Astrocyte (in vitro differentiated cells and primary cell): ENCODE measurements at regions not wholly inside any gene's neighbourhood (a gene's known extent, or its start where the extent isn't known, plus 50 kb on each side); places are given as distances from the start of the nearest gene placed in this dataset.

Source experiments
- DNase-seq: peaks from one replicate; pipeline ENCODE4 v3.0.0-alpha.2; 2010; ENCODE audit warnings: low read depth
- FAIRE-seq: peaks from 2 replicates; lab custom pipeline; 2011; peaks lifted over from hg19 to GRCh38; lab: Jason Lieb, UNC
- H2AFZ ChIP-seq: 2 replicates; pipeline ENCODE4 v1.6.0; 2012; ENCODE audit warnings: low read depth, low read length, inconsistent platforms
- H3K27ac ChIP-seq: 2 replicates; pipeline ENCODE4 v1.5.1; 2011; ENCODE audit warnings: low read depth, low read length, inconsistent platforms
- H3K27me3 ChIP-seq: 2 replicates; pipeline ENCODE4 v1.6.0; 2011; ENCODE audit warnings: low read length, inconsistent platforms; ENCODE audit not compliant: insufficient read depth
- H3K36me3 ChIP-seq: 2 replicates; pipeline ENCODE4 v1.5.1; 2011; ENCODE audit warnings: low read length, inconsistent platforms; ENCODE audit not compliant: insufficient read depth
- H3K4me1 ChIP-seq: 2 replicates; pipeline ENCODE4 v1.5.1; 2011; ENCODE audit warnings: low read length, inconsistent platforms; ENCODE audit not compliant: insufficient read depth
- H3K4me2 ChIP-seq: 2 replicates; pipeline ENCODE4 v1.6.0; 2012; ENCODE audit warnings: low read length, inconsistent platforms
- H3K4me3 ChIP-seq: 2 replicates; pipeline ENCODE4 v1.5.1; 2011; ENCODE audit warnings: low read depth, mild to moderate bottlenecking, low read length, inconsistent platforms; ENCODE audit not compliant: insufficient read depth
- H3K79me2 ChIP-seq: 2 replicates; pipeline ENCODE4 v1.6.0; 2012; ENCODE audit warnings: mild to moderate bottlenecking, low read length, inconsistent platforms; ENCODE audit not compliant: insufficient read depth
- H3K9ac ChIP-seq: 2 replicates; pipeline ENCODE4 v1.6.0; 2012; ENCODE audit warnings: mild to moderate bottlenecking, low read length, inconsistent platforms
- H3K9me3 ChIP-seq: 2 replicates; pipeline ENCODE4 v1.5.1; 2012; ENCODE audit warnings: low read depth, mild to moderate bottlenecking, low read length, inconsistent platforms; ENCODE audit not compliant: insufficient read depth
- H4K20me1 ChIP-seq: 2 replicates; pipeline ENCODE4 v1.6.0; 2012; ENCODE audit warnings: low read length, inconsistent platforms; ENCODE audit not compliant: insufficient read depth
- H3K27ac Mint-ChIP-seq: one replicate; pipeline ENCODE4 v1.8.0; 2021; ENCODE audit warnings: mild to moderate bottlenecking, mixed read lengths; ENCODE audit not compliant: unreplicated experiment
- H3K27me3 Mint-ChIP-seq: one replicate; pipeline ENCODE4 v1.8.0; 2021; ENCODE audit warnings: low read depth, mixed read lengths; ENCODE audit not compliant: unreplicated experiment
- H3K36me3 Mint-ChIP-seq: one replicate; pipeline ENCODE4 v1.8.0; 2021; ENCODE audit warnings: low read depth, mixed read lengths; ENCODE audit not compliant: unreplicated experiment
- H3K4me1 Mint-ChIP-seq: one replicate; pipeline ENCODE4 v1.8.0; 2021; ENCODE audit warnings: low read depth, mixed read lengths; ENCODE audit not compliant: unreplicated experiment
- H3K4me3 Mint-ChIP-seq: one replicate; pipeline ENCODE4 v1.8.0; 2021; ENCODE audit warnings: mild to moderate bottlenecking, moderate library complexity, mixed read lengths; ENCODE audit not compliant: unreplicated experiment
- H3K9me3 Mint-ChIP-seq: one replicate; pipeline ENCODE4 v1.8.0; 2021; ENCODE audit warnings: mild to moderate bottlenecking, mixed read lengths; ENCODE audit not compliant: unreplicated experiment
- EZH2 ChIP-seq: IDR thresholded peaks from 2 replicates; pipeline ENCODE4 v1.6.1; 2012; ENCODE audit warnings: mild to moderate bottlenecking, low read length, inconsistent platforms; ENCODE audit not compliant: insufficient read depth
- TF ChIP-seq, protein P1 (sequence below): IDR thresholded peaks from 2 replicates; pipeline ENCODE4 v1.5.1; 2011; ENCODE audit warnings: low read depth, mild to moderate bottlenecking, inconsistent platforms, low read length, moderate library complexity; ENCODE audit not compliant: insufficient read depth

DNA sequence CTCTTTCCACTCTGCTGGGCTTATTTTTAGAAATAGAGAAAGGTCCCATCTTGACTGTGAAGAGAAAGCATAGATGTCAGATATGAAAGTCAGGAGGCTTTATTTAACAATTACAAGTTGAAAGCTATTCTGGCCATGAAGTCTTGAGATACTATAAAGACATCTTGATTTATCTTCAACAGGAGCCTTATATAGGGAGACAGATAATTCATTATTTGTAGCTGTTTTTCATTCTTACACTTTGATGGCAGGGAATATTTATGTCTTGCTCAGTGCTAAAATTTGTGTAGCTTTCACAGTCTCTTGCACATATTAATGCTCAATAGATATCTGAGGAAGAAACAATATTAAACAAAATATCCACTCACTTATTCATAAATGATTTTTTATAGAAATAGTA, 248.8 kb downstream of the C3orf38 start:
- H3K79me2 ChIP-seq: no peaks in the 10 kb centered on the region
- Mint-ChIP-seq H3K4me1 (no peaks in the 10 kb centered on the region), H3K9me3 (no peaks in the 10 kb centered on the region), H3K27ac (no peak overlapping the region), H3K36me3 (no peaks in the 10 kb centered on the region), H3K4me3 (no peak overlapping the region), H3K27me3 (no peaks in the 10 kb centered on the region)
- TF ChIP-seq, protein P1, sequence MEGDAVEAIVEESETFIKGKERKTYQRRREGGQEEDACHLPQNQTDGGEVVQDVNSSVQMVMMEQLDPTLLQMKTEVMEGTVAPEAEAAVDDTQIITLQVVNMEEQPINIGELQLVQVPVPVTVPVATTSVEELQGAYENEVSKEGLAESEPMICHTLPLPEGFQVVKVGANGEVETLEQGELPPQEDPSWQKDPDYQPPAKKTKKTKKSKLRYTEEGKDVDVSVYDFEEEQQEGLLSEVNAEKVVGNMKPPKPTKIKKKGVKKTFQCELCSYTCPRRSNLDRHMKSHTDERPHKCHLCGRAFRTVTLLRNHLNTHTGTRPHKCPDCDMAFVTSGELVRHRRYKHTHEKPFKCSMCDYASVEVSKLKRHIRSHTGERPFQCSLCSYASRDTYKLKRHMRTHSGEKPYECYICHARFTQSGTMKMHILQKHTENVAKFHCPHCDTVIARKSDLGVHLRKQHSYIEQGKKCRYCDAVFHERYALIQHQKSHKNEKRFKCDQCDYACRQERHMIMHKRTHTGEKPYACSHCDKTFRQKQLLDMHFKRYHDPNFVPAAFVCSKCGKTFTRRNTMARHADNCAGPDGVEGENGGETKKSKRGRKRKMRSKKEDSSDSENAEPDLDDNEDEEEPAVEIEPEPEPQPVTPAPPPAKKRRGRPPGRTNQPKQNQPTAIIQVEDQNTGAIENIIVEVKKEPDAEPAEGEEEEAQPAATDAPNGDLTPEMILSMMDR: no peak
- no peak for TF ChIP-seq EZH2
- DNase-seq (no peak), FAIRE-seq (no peak)
- no peak overlapping the region for H3K9ac ChIP-seq
- H3K4me1 ChIP-seq: no peaks in the 10 kb centered on the region
- H3K9me3 ChIP-seq: no peaks in the 10 kb centered on the region
- H3K27me3 ChIP-seq: no peaks in the 10 kb centered on the region
- no peak overlapping the region for H3K4me3 ChIP-seq
- H3K27ac ChIP-seq: no peak overlapping the region
- no peak overlapping the region for H2AFZ ChIP-seq
- H3K4me2 ChIP-seq: no peak overlapping the region
- no peaks in the 10 kb centered on the region for H4K20me1 ChIP-seq
- H3K36me3 ChIP-seq: no peaks in the 10 kb centered on the region

DNA sequence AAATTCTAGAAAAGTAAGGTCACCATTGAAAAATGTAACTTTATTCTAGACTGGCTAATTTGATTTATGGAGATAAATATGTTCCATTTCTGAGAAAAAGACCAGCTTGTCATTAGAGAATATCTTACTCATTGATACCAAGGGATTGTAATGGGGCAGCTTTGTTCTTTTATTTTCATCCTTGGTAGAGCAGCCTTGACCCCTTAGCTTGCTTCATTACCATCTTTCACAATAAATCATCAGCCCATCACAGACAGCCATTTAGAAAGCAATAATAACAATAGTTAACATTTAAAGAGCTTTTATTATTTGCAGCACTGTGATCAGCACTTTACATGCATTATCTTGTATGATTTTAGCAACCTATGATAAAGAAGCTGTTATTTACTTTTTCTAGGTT, 253.6 kb downstream of the C3orf38 start:
- Mint-ChIP-seq H3K36me3 (no peaks in the 10 kb centered on the region), H3K27ac (no peak overlapping the region), H3K4me1 (no peaks in the 10 kb centered on the region), H3K9me3 (no peaks in the 10 kb centered on the region), H3K27me3 (no peaks in the 10 kb centered on the region), H3K4me3 (no peak overlapping the region)
- Histone ChIP-seq H3K4me2 (no peak overlapping the region), H3K27me3 (no peaks in the 10 kb centered on the region), H3K9me3 (no peaks in the 10 kb centered on the region), H4K20me1 (no peaks in the 10 kb centered on the region), H3K36me3 (no peaks in the 10 kb centered on the region), H2AFZ (no peak overlapping the region), H3K4me3 (no peak overlapping the region), H3K79me2 (no peaks in the 10 kb centered on the region), H3K4me1 (no peaks in the 10 kb centered on the region), H3K27ac (no peak overlapping the region), H3K9ac (no peak overlapping the region)
- DNase-seq (no peak), FAIRE-seq (no peak)
- no peak for TF ChIP-seq EZH2
- TF ChIP-seq, protein P1: no peak

DNA sequence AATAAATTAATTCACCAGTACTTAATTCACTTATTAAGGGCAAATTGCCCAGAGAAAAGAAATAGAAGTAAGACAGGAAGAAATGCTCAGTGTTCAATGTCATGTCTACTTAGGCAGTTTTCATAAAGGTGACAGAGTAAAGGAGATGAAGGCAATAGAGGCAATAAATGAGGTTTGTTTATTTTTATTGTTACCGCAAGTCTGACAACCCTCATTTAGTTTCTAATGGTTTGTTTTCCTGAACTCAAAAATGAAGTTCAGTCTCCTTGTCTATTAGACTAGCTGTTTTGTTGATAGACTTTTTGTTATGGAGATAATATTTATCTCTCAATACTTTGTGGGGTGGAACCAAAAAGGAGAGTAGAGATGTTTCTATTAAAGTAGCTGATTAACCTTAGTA, 258.3 kb downstream of the C3orf38 start:
- no peaks in the 10 kb centered on the region for H3K9me3 Mint-ChIP-seq
- no peaks in the 10 kb centered on the region for H3K36me3 ChIP-seq
- H3K27me3 ChIP-seq: no peaks in the 10 kb centered on the region
- no peak overlapping the region for H3K27ac Mint-ChIP-seq
- no peaks in the 10 kb centered on the region for H3K9me3 ChIP-seq
- H3K4me1 Mint-ChIP-seq: peaks cover 2% of the 10 kb centered on the region
- no peak overlapping the region for H3K4me2 ChIP-seq
- H3K4me3 ChIP-seq: no peak overlapping the region
- H3K27me3 Mint-ChIP-seq: no peaks in the 10 kb centered on the region
- TF ChIP-seq, protein P1: no peak
- TF ChIP-seq EZH2: no peak
- H4K20me1 ChIP-seq: no peaks in the 10 kb centered on the region
- H3K4me1 ChIP-seq: no peaks in the 10 kb centered on the region
- H3K4me3 Mint-ChIP-seq: no peak overlapping the region
- H3K36me3 Mint-ChIP-seq: no peaks in the 10 kb centered on the region
- H2AFZ ChIP-seq: no peak overlapping the region
- H3K9ac ChIP-seq: no peak overlapping the region
- FAIRE-seq (no peak), DNase-seq (no peak)
- H3K27ac ChIP-seq: no peak overlapping the region
- no peaks in the 10 kb centered on the region for H3K79me2 ChIP-seq
